GM18858 (cell line): ENCODE measurements at regions not wholly inside any gene's neighbourhood (a gene's known extent, or its start where the extent isn't known, plus 50 kb on each side); places are given as distances from the start of the nearest gene placed in this dataset.

ENCODE experiments used
- ATAC-seq: cut with Tn5 transposase; IDR thresholded peaks from one replicate; pipeline ENCODE4 v1.9.1; 2021; ENCODE audit not compliant: unreplicated experiment

- no peak for ATAC-seq
These were observed 91.4 kb downstream of the EDN1 start for GRCh38 chr6:12381587-12381986.

GRCh38 chr6:12383448-12383847 is 93.3 kb downstream of the EDN1 start:
- ATAC-seq, result peak; percentile 60

GRCh38 chr6:12384357-12384912 is 94.3 kb downstream of the EDN1 start:
- ATAC-seq, result no peak

GRCh38 chr6:12385316-12385715 is 95.2 kb downstream of the EDN1 start:
- ATAC-seq, result no peak

GRCh38 chr6:12386816-12387215 is 96.7 kb downstream of the EDN1 start:
- no peak for ATAC-seq

DNA sequence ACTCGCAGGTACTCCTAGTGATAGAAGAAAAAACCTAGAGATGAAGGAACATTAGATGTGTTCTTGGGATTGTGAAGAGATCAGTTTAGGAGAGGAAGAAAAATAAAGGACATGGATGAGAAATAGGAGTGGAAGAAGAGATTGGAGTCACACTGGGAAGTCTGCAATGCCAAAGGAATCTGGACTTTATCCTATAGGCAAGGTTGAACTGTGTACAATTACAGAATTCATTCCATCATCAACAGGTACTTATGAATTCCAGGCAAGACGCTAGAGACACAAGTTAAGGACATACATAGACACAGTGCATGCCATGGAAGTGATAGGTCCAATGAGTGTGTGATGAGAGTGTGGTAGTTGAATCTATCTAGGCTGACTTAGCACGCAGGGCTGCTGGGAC is 101.3 kb downstream of the EDN1 start:
- ATAC-seq, result no peak

- no peak for ATAC-seq
These were observed 102.3 kb downstream of the EDN1 start for GRCh38 chr6:12392490-12392889.

DNA sequence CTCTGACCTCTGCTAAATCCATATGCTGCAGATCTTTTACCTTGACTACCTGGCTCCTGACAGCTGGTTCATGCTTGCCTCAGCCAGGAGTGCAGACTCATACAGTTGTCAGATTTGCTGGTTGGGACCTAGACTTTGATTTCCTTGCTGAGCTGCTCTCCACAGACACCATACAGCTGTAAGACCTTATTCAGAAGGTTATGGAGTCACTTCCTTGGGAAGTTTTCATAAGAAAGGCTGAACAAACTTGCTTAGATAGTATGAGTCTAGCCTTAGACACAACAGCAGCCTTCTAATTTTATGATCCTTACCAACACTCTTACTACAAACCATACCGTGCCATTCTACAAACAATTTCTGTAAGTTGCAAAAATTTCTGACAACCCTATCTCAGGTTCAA is 102.9 kb downstream of the EDN1 start:
- ATAC-seq, result no peak

- ATAC-seq, result no peak
These were observed 104.0 kb downstream of the EDN1 start for GRCh38 chr6:12394170-12394569.

DNA sequence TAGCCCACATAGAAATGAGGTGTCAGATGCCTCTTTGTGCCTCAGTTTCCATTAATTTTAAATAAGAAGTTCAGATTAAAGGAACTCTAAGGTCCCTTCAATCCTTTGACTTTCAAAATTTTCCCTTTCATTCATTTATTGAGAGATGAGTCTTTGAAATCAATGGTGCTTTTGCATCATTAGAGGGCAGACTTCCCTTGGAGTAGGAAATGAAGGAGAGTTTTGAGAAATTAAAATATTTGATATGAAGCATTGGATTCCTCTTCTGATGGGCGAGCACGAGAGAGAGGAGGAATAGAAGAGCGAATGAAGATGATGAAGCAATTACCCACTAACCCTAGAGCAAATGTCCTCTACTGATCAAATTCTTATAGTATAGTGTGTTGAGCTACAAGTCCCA is 105.7 kb downstream of the EDN1 start:
- no peak for ATAC-seq

- ATAC-seq, result no peak
These were observed 111.0 kb downstream of the EDN1 start for GRCh38 chr6:12401200-12401599.

GRCh38 chr6:12403201-12403826 is 113.2 kb downstream of the EDN1 start:
- no peak for ATAC-seq

DNA sequence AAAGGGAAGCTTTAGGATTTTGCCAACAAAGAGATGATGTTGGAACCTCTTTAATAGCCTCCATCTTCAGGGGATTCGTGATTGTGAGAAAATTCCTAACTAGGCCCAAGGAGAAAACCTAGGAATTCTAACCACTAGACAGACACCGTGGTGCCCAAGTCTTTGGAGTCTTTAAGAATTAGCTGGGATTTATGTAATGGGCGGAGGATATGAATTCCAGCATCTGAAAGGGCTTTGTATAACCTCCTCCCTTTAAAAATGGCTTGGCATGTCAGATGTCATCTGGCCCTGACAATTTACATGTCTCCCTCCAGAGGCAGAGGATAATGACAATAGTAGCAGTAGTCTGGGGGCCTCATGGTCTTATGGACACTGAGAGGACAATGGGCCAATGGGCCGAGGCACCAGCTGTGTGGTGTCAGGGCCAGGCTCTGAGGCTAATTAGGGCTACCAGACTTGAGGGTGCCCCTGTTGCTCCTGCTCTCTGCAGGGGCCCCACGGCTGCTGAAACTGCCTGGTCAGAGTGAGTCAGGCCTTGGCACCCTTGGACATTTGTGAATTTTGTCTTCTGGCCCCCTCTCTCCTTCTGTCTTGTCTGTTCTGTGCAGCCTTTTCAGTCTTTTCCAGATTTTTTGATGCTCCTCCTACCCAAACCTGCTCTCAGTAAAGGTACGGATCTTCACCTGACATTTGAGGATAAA is 113.9 kb downstream of the EDN1 start:
- no peak for ATAC-seq

DNA sequence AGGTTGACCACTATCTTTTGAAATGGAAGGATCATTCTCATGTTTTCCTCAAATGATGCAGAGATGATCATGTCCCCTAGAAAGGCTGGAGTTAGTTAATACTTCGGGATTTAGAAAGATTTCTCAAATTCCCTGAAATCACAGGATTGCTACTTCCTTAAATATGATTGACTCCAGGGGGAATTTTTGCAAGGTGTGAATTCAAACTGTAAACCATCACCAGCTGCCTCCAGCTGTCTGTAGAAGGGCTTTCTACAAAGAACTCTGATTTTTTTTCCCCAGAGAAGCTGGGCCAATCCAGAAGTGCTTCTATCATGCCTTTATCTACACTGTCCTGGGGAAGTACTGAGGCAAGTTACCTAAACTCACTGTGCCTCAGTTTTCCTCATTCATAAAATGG is 114.5 kb downstream of the EDN1 start:
- no peak for ATAC-seq

GRCh38 chr6:12408752-12409151 is 118.6 kb downstream of the EDN1 start:
- ATAC-seq, result no peak

GRCh38 chr6:12410946-12411345 is 120.8 kb downstream of the EDN1 start:
- no peak for ATAC-seq

DNA sequence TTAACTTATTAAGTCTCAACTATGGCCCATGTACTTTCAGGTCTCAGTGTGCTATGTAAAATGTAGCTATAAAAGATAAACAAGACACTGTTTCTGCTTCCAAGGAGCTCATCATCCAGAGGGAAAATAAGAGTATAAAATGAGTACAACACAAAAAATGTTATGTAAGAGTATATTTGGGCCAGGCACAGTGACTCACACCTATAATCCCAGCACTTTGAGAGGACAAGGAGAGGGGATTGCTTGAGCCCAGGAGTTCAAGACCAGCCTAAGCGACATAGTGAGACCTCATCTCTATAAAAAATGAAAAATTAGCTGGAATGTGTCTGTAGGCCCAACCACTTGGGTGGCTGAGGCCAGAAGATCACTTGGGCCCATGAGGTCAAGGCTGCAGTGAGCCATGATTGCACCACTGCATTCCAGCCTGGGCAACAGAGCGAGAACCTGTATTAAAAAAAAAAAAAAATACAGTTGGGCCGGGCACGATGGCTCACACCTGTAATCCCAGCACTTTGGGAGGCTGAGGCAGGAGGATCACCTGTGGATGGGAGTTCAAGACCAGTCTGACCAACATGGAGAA is 124.0 kb downstream of the EDN1 start:
- ATAC-seq, result no peak

GRCh38 chr6:12415980-12416598 is 125.9 kb downstream of the EDN1 start:
- ATAC-seq, result no peak

DNA sequence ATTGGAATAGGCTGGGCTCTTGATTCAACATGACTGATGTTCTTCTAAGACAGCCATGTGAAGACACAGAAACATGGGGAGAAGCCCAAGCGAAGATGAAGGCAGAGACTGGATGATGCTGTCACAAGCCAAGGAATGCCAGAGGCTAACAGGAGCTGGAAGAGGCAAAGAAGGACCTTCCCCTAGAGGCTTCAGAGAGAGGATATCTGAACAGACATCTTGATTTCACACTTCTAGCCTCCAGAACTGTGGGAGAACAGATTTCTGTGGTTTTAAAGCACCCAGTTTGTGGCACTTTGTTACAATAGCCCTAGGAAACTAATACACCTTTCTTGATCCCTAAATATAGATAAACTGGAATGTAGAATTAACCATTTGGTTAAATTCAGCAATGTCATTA is 127.0 kb downstream of the EDN1 start:
- no peak for ATAC-seq

- no peak for ATAC-seq
These were observed 128.8 kb downstream of the EDN1 start for GRCh38 chr6:12418946-12419345.

DNA sequence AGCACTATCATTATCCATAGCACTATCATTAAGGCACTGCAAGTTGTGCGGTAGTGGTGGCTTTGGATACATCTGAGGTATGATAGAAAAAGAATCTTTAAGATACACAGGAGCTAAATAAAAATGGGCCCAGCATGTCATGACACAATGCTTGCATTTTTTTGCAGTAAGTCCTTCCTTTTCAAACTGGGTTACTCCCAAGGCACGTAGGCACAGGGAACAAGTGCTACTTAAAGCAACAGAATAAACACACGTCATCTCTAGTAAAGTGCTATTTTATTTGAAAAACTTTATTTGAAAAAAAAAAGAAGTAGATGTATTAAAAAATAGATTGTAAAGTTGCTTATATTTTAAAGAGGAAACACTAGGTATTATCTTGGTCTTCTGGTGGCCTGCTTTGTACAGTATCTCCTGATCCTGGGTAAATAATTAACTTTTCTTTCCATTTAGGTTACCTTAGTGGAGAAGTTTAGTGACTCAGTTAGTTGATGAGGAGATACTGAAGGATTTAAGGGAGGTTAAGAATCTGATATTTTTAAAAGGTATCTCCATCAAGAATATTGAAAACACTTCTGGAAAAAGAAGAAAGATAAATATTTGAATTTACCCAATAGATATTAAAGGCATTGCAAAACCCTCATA is 129.6 kb downstream of the EDN1 start:
- ATAC-seq, result no peak
